Osteocyte (in vitro differentiated cells): ENCODE measurements at regions not wholly inside any gene's neighbourhood (a gene's known extent, or its start where the extent isn't known, plus 50 kb on each side); places are given as distances from the start of the nearest gene placed in this dataset.
A peak's percentile ranks its signal among the peaks of the same experiment; 100 is the strongest.

Source experiments
- DNase-seq: peaks from one replicate; pipeline ENCODE4 v3.0.0; 2021; ENCODE audit warnings: mixed read lengths; ENCODE audit not compliant: unreplicated experiment; ENCODE audit errors: extremely low spot score
- H3K27ac Mint-ChIP-seq: one replicate; pipeline ENCODE4 v1.8.0; 2021; ENCODE audit warnings: mild to moderate bottlenecking, mixed read lengths; ENCODE audit not compliant: unreplicated experiment
- H3K27me3 Mint-ChIP-seq: one replicate; pipeline ENCODE4 v1.8.0; 2021; ENCODE audit warnings: mixed read lengths; ENCODE audit not compliant: unreplicated experiment
- H3K36me3 Mint-ChIP-seq: one replicate; pipeline ENCODE4 v1.8.0; 2021; ENCODE audit warnings: mixed read lengths; ENCODE audit not compliant: unreplicated experiment
- H3K4me1 Mint-ChIP-seq: one replicate; pipeline ENCODE4 v1.8.0; 2021; ENCODE audit warnings: mixed read lengths; ENCODE audit not compliant: unreplicated experiment
- H3K4me3 Mint-ChIP-seq: one replicate; pipeline ENCODE4 v1.8.0; 2021; ENCODE audit warnings: mild to moderate bottlenecking, moderate library complexity, mixed read lengths; ENCODE audit not compliant: unreplicated experiment
- H3K9me3 Mint-ChIP-seq: one replicate; pipeline ENCODE4 v1.8.0; 2021; ENCODE audit warnings: mixed read lengths; ENCODE audit not compliant: unreplicated experiment
- CTCF ChIP-seq: fragments of 200-600 bp; sonication (generic); IDR thresholded peaks from 2 replicates; pipeline ENCODE4 v1.5.0; 2021; ENCODE audit warnings: antibody characterized with exemption, mild to moderate bottlenecking, moderate library complexity

GRCh38 chr2:128820452-128820851 lies 501.8 kb upstream of the HS6ST1 start:
- Mint-ChIP-seq H3K27me3 (no peaks in the 10 kb centered on the region), H3K4me3 (no peak overlapping the region), H3K27ac (no peak overlapping the region), H3K4me1 (no peaks in the 10 kb centered on the region), H3K9me3 (no peaks in the 10 kb centered on the region), H3K36me3 (no peaks in the 10 kb centered on the region)
- no peak for TF ChIP-seq CTCF
- no peak for DNase-seq

GRCh38 chr2:128821010-128821409 lies 502.3 kb upstream of the HS6ST1 start:
- H3K9me3 Mint-ChIP-seq, result no peaks in the 10 kb centered on the region
- H3K4me1 Mint-ChIP-seq, result no peaks in the 10 kb centered on the region
- no peak overlapping the region for H3K4me3 Mint-ChIP-seq
- no peak for TF ChIP-seq CTCF
- H3K27me3 Mint-ChIP-seq, result no peaks in the 10 kb centered on the region
- H3K27ac Mint-ChIP-seq, result no peak overlapping the region
- H3K36me3 Mint-ChIP-seq, result no peaks in the 10 kb centered on the region
- peak; percentile 71 for DNase-seq

- DNase-seq, result no peak
- H3K27me3 Mint-ChIP-seq, result peaks cover 5% of the 10 kb centered on the region
- H3K27ac Mint-ChIP-seq, result no peak overlapping the region
- no peaks in the 10 kb centered on the region for H3K36me3 Mint-ChIP-seq
- no peaks in the 10 kb centered on the region for H3K9me3 Mint-ChIP-seq
- TF ChIP-seq CTCF, result no peak
- H3K4me1 Mint-ChIP-seq, result no peaks in the 10 kb centered on the region
- no peak overlapping the region for H3K4me3 Mint-ChIP-seq
These were observed 514.4 kb upstream of the HS6ST1 start for GRCh38 chr2:128832946-128833663.

- DNase-seq, result no peak
- Mint-ChIP-seq H3K27ac (no peak overlapping the region), H3K4me3 (no peak overlapping the region), H3K4me1 (no peaks in the 10 kb centered on the region), H3K9me3 (no peaks in the 10 kb centered on the region), H3K36me3 (no peaks in the 10 kb centered on the region), H3K27me3 (peaks cover 6% of the 10 kb centered on the region)
- TF ChIP-seq CTCF, result no peak
These were observed 515.0 kb upstream of the HS6ST1 start for GRCh38 chr2:128833664-128834027.

GRCh38 chr2:128834207-128834879 lies 515.7 kb upstream of the HS6ST1 start:
- Mint-ChIP-seq H3K4me1 (no peaks in the 10 kb centered on the region), H3K4me3 (no peak overlapping the region), H3K36me3 (no peaks in the 10 kb centered on the region), H3K9me3 (no peaks in the 10 kb centered on the region), H3K27me3 (peaks cover 6% of the 10 kb centered on the region), H3K27ac (no peak overlapping the region)
- no peak for TF ChIP-seq CTCF
- DNase-seq, result peak; percentile 60
